Esophagus squamous epithelium (tissue), 5 donors: ENCODE measurements at regions not wholly inside any gene's neighbourhood (a gene's known extent, or its start where the extent isn't known, plus 50 kb on each side); places are given as distances from the start of the nearest gene placed in this dataset.
"Not testable (repeated sequence)": the region's sequence is repeated elsewhere in the genome, so short reads cannot be mapped to it uniquely, and the experiment has no call there.

Experiments used
- DNase-seq: peaks from one replicate; lab custom pipeline; 2025; lab: John Stamatoyannopoulos, UW
- H3K27ac ChIP-seq, 4 donors: fragments of 200-600 bp; sonication (generic); one replicate each; pipeline ENCODE4 v1.5.1; 2016 to 2019; ENCODE audit warnings: mild to moderate bottlenecking in 1 of 4
- H3K27me3 ChIP-seq, 4 donors: fragments of 200-600 bp; sonication (generic); 1 replicate in 3 of 4; 2 replicates in 1 of 4; pipeline versions ENCODE4 v1.5.1 to v1.6.0; 2017 to 2021; ENCODE audit warnings: antibody characterized with exemption in 1 of 4
- H3K36me3 ChIP-seq, 3 donors: fragments of 200-600 bp; sonication (generic); one replicate each; pipeline ENCODE4 v1.5.1; 2016 to 2019
- H3K4me1 ChIP-seq, 3 donors: fragments of 200-600 bp; sonication (generic); one replicate each; pipeline ENCODE4 v1.5.1; 2017 to 2019
- H3K4me3 ChIP-seq, 4 donors: fragments of 200-600 bp; sonication (generic); 1 replicate in 3 of 4; 2 replicates in 1 of 4; pipeline ENCODE4 v1.5.1; 2016 to 2019; ENCODE audit warnings: mild to moderate bottlenecking in 2 of 4, moderate library complexity in 1 of 4
- H3K9me3 ChIP-seq, 3 donors: fragments of 200-600 bp; sonication (generic); one replicate each; pipeline ENCODE4 v1.5.1; 2016 to 2019
- CTCF ChIP-seq, 6 experiments: fragments of 450-650 bp in 4 of 6; fragments of 200-600 bp in 2 of 6; sonication (generic) in 2 of 6; IDR thresholded peaks; one replicate each; pipeline ENCODE4 v1.5.1; 2016 to 2019; ENCODE audit warnings: antibody characterized with exemption in 6 of 6, mild to moderate bottlenecking in 4 of 6, moderate library complexity in 4 of 6
- POLR2A ChIP-seq, 4 donors: fragments of 450-650 bp; IDR thresholded peaks; one replicate each; pipeline ENCODE4 v1.6.1; 2017; ENCODE audit warnings: antibody characterized with exemption in 4 of 4, mild to moderate bottlenecking in 4 of 4, moderate library complexity in 3 of 4
- WGBS, 2 donors: methylation state at CpG; one replicate each; pipeline ENCODE4 v1.1.5; 2018; 5-methylcytosine and 5-hydroxymethylcytosine counted together
- intact Hi-C: fragments of 100-400 bp; cut with DNase I; formaldehyde crosslinking; loops from one replicate; pipeline ENCODE4 v1.15.0; 2022
- donor health status: DM: yes; HTN: yes; CAD: no.

- no peak for DNase-seq
- TF ChIP-seq CTCF (IDR thresholded peaks at IDR 0.05) (no peak), POLR2A (IDR thresholded peaks at IDR 0.05) (no peak)
- no peaks in the 10 kb centered on the region for H3K36me3 ChIP-seq
Measured at GRCh38 chr9:89854715-89855475, 250.1 kb downstream of the GADD45G start.

DNA sequence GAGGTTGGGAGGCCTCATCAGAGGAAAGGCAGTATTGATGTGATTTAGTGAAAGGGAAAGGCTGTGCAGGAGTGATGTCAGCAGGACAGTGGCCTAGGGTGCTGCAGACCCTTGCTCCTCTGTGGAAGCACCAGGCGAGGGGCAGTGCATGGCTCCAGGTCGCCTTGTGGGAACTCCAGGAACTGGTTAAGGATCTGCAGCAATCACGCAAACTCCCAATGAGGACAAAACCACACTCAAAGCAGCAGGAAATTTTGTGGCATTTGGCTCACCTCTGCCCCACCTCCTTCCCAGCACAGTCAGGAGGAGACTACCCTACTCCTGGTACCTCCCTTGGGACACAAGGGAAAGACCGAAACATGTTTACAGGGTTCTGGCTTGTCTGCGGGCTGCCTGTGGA is 251.5 kb downstream of the GADD45G start:
- H3K4me1 ChIP-seq, DNase-seq, intact Hi-C loops, H3K9me3 ChIP-seq, H3K4me3 ChIP-seq, H3K27ac ChIP-seq, H3K36me3 ChIP-seq: not testable (repeated sequence)
- WGBS, 2 donors = 57 to 100% methylated on average over 2 to 5 of the region's 5 CpGs
- H3K27me3 ChIP-seq = peaks cover 0 to 30% (median 0%) of the 10 kb centered on the region in 4 donors

More at GRCh38 chr9:89854715-89855475, 250.1 kb downstream of the GADD45G start:
- intact Hi-C loops = no loop called here
- Histone ChIP-seq H3K4me3 (no peak overlapping the region), H3K9me3 (no peaks in the 10 kb centered on the region), H3K4me1 (peaks cover 0 to 17% (median 3%) of the 10 kb centered on the region in 3 donors), H3K27me3 (peaks cover 0 to 26% (median 0%) of the 10 kb centered on the region in 4 donors), H3K27ac (no peak overlapping the region)
- whole genome bisulfite sequencing, 2 donors = 82 to 91% methylated on average over 9 of the region's 11 CpGs

DNA sequence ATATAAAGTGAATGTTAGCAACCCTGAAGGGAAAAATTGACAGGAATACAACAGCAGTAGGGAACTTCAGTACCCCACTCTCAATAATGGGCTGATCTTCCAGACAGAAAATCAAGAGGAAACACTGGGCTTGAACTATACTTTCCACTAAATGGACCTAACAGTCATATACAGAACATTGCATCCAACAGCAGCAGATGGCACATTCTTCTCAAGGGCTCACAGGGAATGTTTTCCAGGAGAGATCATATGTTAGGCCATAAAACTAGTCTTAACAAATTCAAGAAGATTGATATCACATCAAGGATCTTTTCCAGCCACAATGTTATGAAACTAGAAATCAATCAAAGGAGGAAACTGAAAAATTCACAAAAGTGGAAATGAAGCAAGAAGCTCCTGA is 252.1 kb downstream of the GADD45G start:
- H3K27ac ChIP-seq, H3K36me3 ChIP-seq, H3K4me1 ChIP-seq, DNase-seq, H3K4me3 ChIP-seq, H3K9me3 ChIP-seq, intact Hi-C loops: not testable (repeated sequence)
- H3K27me3 ChIP-seq = peaks cover 0 to 31% (median 0%) of the 10 kb centered on the region in 4 donors

DNA sequence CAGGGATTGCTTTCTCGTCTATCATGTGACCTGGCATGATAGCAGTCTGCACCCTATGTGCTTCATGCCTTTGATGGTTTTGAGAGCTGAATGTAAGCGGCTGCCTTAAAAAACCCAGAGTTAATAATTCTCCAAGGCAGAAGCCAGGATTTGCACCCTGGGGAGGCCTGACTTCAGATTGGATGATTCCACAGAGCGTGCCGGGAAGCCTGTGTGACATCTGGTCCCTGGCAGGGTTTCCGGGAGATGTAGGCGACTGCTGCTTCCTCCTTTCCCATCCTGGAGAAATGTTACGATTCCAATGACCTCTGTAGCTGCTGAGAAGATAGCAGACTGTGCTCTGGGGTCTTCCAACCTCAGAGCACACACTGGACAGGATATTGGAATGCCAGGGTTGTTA is 255.0 kb downstream of the GADD45G start:
- H3K27ac ChIP-seq, H3K4me1 ChIP-seq, intact Hi-C loops, H3K9me3 ChIP-seq, DNase-seq, H3K4me3 ChIP-seq, H3K36me3 ChIP-seq: not testable (repeated sequence)
- 63 to 72% methylated on average over 5 to 6 of the region's 7 CpGs for WGBS, 2 donors
- peaks cover 0 to 10% (median 0%) of the 10 kb centered on the region in 4 donors for H3K27me3 ChIP-seq

DNA sequence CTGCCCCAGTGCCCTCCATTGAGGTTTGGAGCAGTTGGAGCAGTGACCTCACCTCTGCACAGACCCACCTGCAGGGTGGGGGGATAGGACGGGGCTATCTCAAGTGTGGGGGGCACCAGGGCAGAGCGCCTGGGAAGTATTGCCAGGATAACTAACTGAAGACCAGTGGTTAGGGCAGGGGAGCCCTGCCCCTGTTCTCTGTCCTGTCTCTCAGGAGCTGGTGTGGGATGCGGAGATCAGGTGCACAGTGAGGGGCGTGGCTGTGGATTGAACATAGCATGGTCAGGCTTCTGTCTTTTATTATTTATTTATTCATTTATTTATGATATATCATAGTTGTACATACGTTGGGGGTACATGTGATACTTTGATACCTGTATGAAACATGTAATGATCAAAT is 256.6 kb downstream of the GADD45G start:
- not testable (repeated sequence) for DNase-seq

GRCh38 chr9:89862316-89862715 is 257.5 kb downstream of the GADD45G start:
- no peak for DNase-seq
- intact Hi-C loops = no loop called here
- Histone ChIP-seq H3K36me3 (no peaks in the 10 kb centered on the region), H3K9me3 (no peaks in the 10 kb centered on the region), H3K4me3 (no peak overlapping the region), H3K27ac (no peak overlapping the region), H3K27me3 (peaks cover 0 to 9% (median 0%) of the 10 kb centered on the region in 4 donors), H3K4me1 (no peaks in the 10 kb centered on the region)
- no peak for TF ChIP-seq CTCF (IDR thresholded peaks at IDR 0.05)
- TF ChIP-seq POLR2A (IDR thresholded peaks at IDR 0.05) = no peak
- WGBS, 2 donors = 59 to 78% methylated on average over 2 to 4 of the region's 4 CpGs

More for the DNA sequence above, 256.6 kb downstream of the GADD45G start:
- H3K4me1 ChIP-seq, H3K27me3 ChIP-seq, H3K4me3 ChIP-seq, H3K27ac ChIP-seq, H3K36me3 ChIP-seq, intact Hi-C loops, H3K9me3 ChIP-seq: not testable (repeated sequence)
- 83 to 88% methylated on average over 4 to 5 of the region's 5 CpGs for WGBS, 2 donors

GRCh38 chr9:89863141-89863540 is 258.3 kb downstream of the GADD45G start:
- WGBS, 2 donors = 72 to 80% methylated on average over 4 to 7 of the region's 8 CpGs
- H3K9me3 ChIP-seq = no peaks in the 10 kb centered on the region
- H3K27ac ChIP-seq = no peak overlapping the region
- TF ChIP-seq POLR2A (IDR thresholded peaks at IDR 0.05) = no peak
- intact Hi-C loops = no loop called here
- H3K4me1 ChIP-seq = no peaks in the 10 kb centered on the region
- no peak for DNase-seq
- H3K36me3 ChIP-seq = no peaks in the 10 kb centered on the region
- peaks cover 0 to 9% (median 0%) of the 10 kb centered on the region in 4 donors for H3K27me3 ChIP-seq
- no peak overlapping the region for H3K4me3 ChIP-seq
